ENCODE measurements at regions not wholly inside any gene's neighbourhood (a gene's known extent, or its start where the extent isn't known, plus 50 kb on each side); places are given as distances from the start of the nearest gene placed in this dataset.

GRCh38 chr6:14713008-14713960 is 532.6 kb upstream of the JARID2 start:
- DNase-seq (ENCODE audit: low read depth in 2 of 2) = no peak

- no peak for DNase-seq (ENCODE audit: low read depth in 2 of 2)
These were observed 531.8 kb upstream of the JARID2 start for GRCh38 chr6:14713966-14714631.

GRCh38 chr6:14715076-14715475 is 530.8 kb upstream of the JARID2 start:
- DNase-seq (ENCODE audit: low read depth in 2 of 2) = no peak

GRCh38 chr6:14716499-14717146 is 529.2 kb upstream of the JARID2 start:
- no peak for DNase-seq (ENCODE audit: low read depth in 2 of 2)

GRCh38 chr6:14717307-14717706 is 528.6 kb upstream of the JARID2 start:
- no peak for DNase-seq (ENCODE audit: low read depth in 2 of 2)

- DNase-seq (ENCODE audit: low read depth in 2 of 2) = no peak
These were observed 527.0 kb upstream of the JARID2 start for GRCh38 chr6:14718861-14719260.

- DNase-seq (ENCODE audit: low read depth in 2 of 2) = no peak
These were observed 526.6 kb upstream of the JARID2 start for GRCh38 chr6:14719270-14719669.

GRCh38 chr6:14720411-14721102 is 525.3 kb upstream of the JARID2 start:
- DNase-seq (ENCODE audit: low read depth in 2 of 2) = no peak

GRCh38 chr6:14721103-14721758 is 524.6 kb upstream of the JARID2 start:
- DNase-seq (ENCODE audit: low read depth in 2 of 2) = no peak

- no peak for DNase-seq (ENCODE audit: low read depth in 2 of 2)
These were observed 523.8 kb upstream of the JARID2 start for GRCh38 chr6:14722001-14722562.

- no peak for DNase-seq (ENCODE audit: low read depth in 2 of 2)
These were observed 523.2 kb upstream of the JARID2 start for GRCh38 chr6:14722704-14723103.

GRCh38 chr6:14723535-14724086 is 522.3 kb upstream of the JARID2 start:
- DNase-seq (ENCODE audit: low read depth in 2 of 2) = no peak

- DNase-seq (ENCODE audit: low read depth in 2 of 2) = no peak
These were observed 521.3 kb upstream of the JARID2 start for GRCh38 chr6:14724549-14724948.

- DNase-seq (ENCODE audit: low read depth in 2 of 2) = no peak
These were observed 518.9 kb upstream of the JARID2 start for GRCh38 chr6:14726816-14727493.

GRCh38 chr6:14727494-14728395 is 518.1 kb upstream of the JARID2 start:
- no peak for DNase-seq (ENCODE audit: low read depth in 2 of 2)

- no peak for DNase-seq (ENCODE audit: low read depth in 2 of 2)
These were observed 517.4 kb upstream of the JARID2 start for GRCh38 chr6:14728396-14729024.

- DNase-seq (ENCODE audit: low read depth in 2 of 2) = no peak
These were observed 516.6 kb upstream of the JARID2 start for GRCh38 chr6:14729129-14729871.

GRCh38 chr6:14730654-14731053 is 515.2 kb upstream of the JARID2 start:
- no peak for DNase-seq (ENCODE audit: low read depth in 2 of 2)
